Esophagus muscularis mucosa (tissue), 4 donors: ENCODE measurements at regions not wholly inside any gene's neighbourhood (a gene's known extent, or its start where the extent isn't known, plus 50 kb on each side); places are given as distances from the start of the nearest gene placed in this dataset.
A peak's percentile ranks its signal among the peaks of the same experiment; 100 is the strongest.
"Not testable (repeated sequence)": the region's sequence is repeated elsewhere in the genome, so short reads cannot be mapped to it uniquely, and the experiment has no call there.

Experiments used
- DNase-seq: peaks from one replicate; pipeline ENCODE4 v3.0.0-alpha.2; 2017; ENCODE audit errors: extremely low spot score
- H3K27ac ChIP-seq, 4 donors: fragments of 200-600 bp; sonication (generic); replicated peaks in 1 of 4; 1 replicate in 3 of 4; 2 replicates in 1 of 4; pipeline ENCODE4 v1.5.1; 2016 to 2019; ENCODE audit warnings: mild to moderate bottlenecking in 1 of 4
- H3K27me3 ChIP-seq, 4 donors: fragments of 200-600 bp; sonication (generic); one replicate each; pipeline versions ENCODE4 v1.5.1 to v1.6.0; 2016 to 2019
- H3K36me3 ChIP-seq, 4 donors: fragments of 200-600 bp; sonication (generic); one replicate each; pipeline ENCODE4 v1.5.1; 2016 to 2019
- H3K4me1 ChIP-seq, 4 donors: fragments of 200-600 bp; sonication (generic); one replicate each; pipeline ENCODE4 v1.5.1; 2016 to 2019
- H3K4me3 ChIP-seq, 4 donors: fragments of 200-600 bp; sonication (generic); 1 replicate in 2 of 4; 2 replicates in 2 of 4; pipeline ENCODE4 v1.5.1; 2016 to 2019; ENCODE audit warnings: mild to moderate bottlenecking in 4 of 4, moderate library complexity in 1 of 4
- H3K9me3 ChIP-seq, 4 donors: fragments of 200-600 bp; sonication (generic); 1 replicate in 3 of 4; 2 replicates in 1 of 4; pipeline ENCODE4 v1.5.1; 2016 to 2019
- CTCF ChIP-seq, 3 experiments: fragments of 200-600 bp in 2 of 3; fragments of 450-650 bp in 1 of 3; sonication (generic) in 2 of 3; IDR thresholded peaks; one replicate each; pipeline ENCODE4 v1.5.1; 2017 to 2019; ENCODE audit warnings: antibody characterized with exemption in 3 of 3, mild to moderate bottlenecking in 2 of 3, moderate library complexity in 1 of 3
- EP300 ChIP-seq: sonication (generic); formaldehyde crosslinking; IDR thresholded peaks from one replicate; pipeline ENCODE4 v1.6.1; 2017; ENCODE audit warnings: antibody characterized with exemption
- POLR2A ChIP-seq: fragments of 450-650 bp; IDR thresholded peaks from one replicate; pipeline ENCODE4 v1.6.1; 2017; ENCODE audit warnings: antibody characterized with exemption, moderate library complexity, mild to moderate bottlenecking, low read depth
- POLR2AphosphoS5 ChIP-seq, 2 donors: sonication (generic); formaldehyde crosslinking; IDR thresholded peaks; one replicate each; pipeline ENCODE4 v1.6.1; 2017; ENCODE audit warnings: antibody characterized with exemption in 2 of 2
- WGBS: methylation state at CpG from one replicate; pipeline ENCODE4 v1.1.5; 2018; 5-methylcytosine and 5-hydroxymethylcytosine counted together
- intact Hi-C: fragments of 100-400 bp; cut with DNase I; formaldehyde crosslinking; loops from one replicate; pipeline ENCODE4 v1.15.1; 2023

GRCh38 chr13:44865722-44866410 is 123.4 kb downstream of the NUFIP1 start:
- no peak for TF ChIP-seq POLR2A
- no peak for TF ChIP-seq EP300
- TF ChIP-seq CTCF (IDR thresholded peaks at IDR 0.05) = no peak
- intact Hi-C loops = no loop called here
- Histone ChIP-seq H3K4me3 (no peak overlapping the region), H3K27me3 (no peaks in the 10 kb centered on the region), H3K4me1 (peaks cover 8 to 16% (median 15%) of the 10 kb centered on the region in 4 donors), H3K27ac (peak overlapping the region in 1 of 4 donors; percentile 7), H3K36me3 (no peaks in the 10 kb centered on the region), H3K9me3 (no peaks in the 10 kb centered on the region)
- WGBS = 78% methylated on average over 10 of the region's 10 CpGs
- DNase-seq = no peak

GRCh38 chr13:44863641-44864040 is 125.6 kb downstream of the NUFIP1 start:
- H3K27ac ChIP-seq, intact Hi-C loops, H3K4me1 ChIP-seq, H3K36me3 ChIP-seq, DNase-seq, H3K27me3 ChIP-seq, H3K9me3 ChIP-seq, H3K4me3 ChIP-seq: not testable (repeated sequence)

GRCh38 chr13:44860454-44860853 is 128.8 kb downstream of the NUFIP1 start:
- no peaks in the 10 kb centered on the region for H3K9me3 ChIP-seq
- WGBS = 71% methylated on average over 2 of the region's 2 CpGs
- peaks cover 0 to 11% (median 6%) of the 10 kb centered on the region in 4 donors for H3K4me1 ChIP-seq
- no peak overlapping the region for H3K4me3 ChIP-seq
- H3K27me3 ChIP-seq = no peaks in the 10 kb centered on the region
- no peak overlapping the region for H3K27ac ChIP-seq
- intact Hi-C loops = no loop called here
- TF ChIP-seq POLR2AphosphoS5 (IDR thresholded peaks at IDR 0.05) (no peak), POLR2A (no peak), CTCF (IDR thresholded peaks at IDR 0.05) (no peak), EP300 (no peak)
- DNase-seq = no peak
- H3K36me3 ChIP-seq = no peaks in the 10 kb centered on the region

- TF ChIP-seq CTCF (IDR thresholded peaks at IDR 0.05) = no peak
- peak overlapping the region in 1 of 4 donors; percentile 87 for H3K27ac ChIP-seq
- no peaks in the 10 kb centered on the region for H3K36me3 ChIP-seq
- intact Hi-C loops = no loop called here
- no peak overlapping the region for H3K4me3 ChIP-seq
- no peak for DNase-seq
- WGBS = 89% methylated on average over 8 of the region's 8 CpGs
- no peaks in the 10 kb centered on the region for H3K9me3 ChIP-seq
- H3K4me1 ChIP-seq = peaks cover 14 to 33% (median 32%) of the 10 kb centered on the region in 4 donors
- H3K27me3 ChIP-seq = no peaks in the 10 kb centered on the region
These were observed 131.5 kb downstream of the NUFIP1 start for GRCh38 chr13:44857736-44858135.

- H3K27me3 ChIP-seq = no peaks in the 10 kb centered on the region
- intact Hi-C loops = no loop called here
- 90% methylated on average over 4 of the region's 4 CpGs for WGBS
- peak overlapping the region in 2 of 4 donors; percentile 22 to 87 for H3K27ac ChIP-seq
- no peaks in the 10 kb centered on the region for H3K36me3 ChIP-seq
- DNase-seq = no peak
- H3K4me3 ChIP-seq = no peak overlapping the region
- TF ChIP-seq EP300 (no peak), POLR2A (no peak), CTCF (IDR thresholded peaks at IDR 0.05) (no peak), POLR2AphosphoS5 (IDR thresholded peaks at IDR 0.05) (no peak)
- peaks cover 14 to 39% (median 38%) of the 10 kb centered on the region in 4 donors for H3K4me1 ChIP-seq
- H3K9me3 ChIP-seq = no peaks in the 10 kb centered on the region
These were observed 132.2 kb downstream of the NUFIP1 start for GRCh38 chr13:44857061-44857460.
